Choroid plexus epithelial cell (primary cell): ENCODE measurements at regions not wholly inside any gene's neighbourhood (a gene's known extent, or its start where the extent isn't known, plus 50 kb on each side); places are given as distances from the start of the nearest gene placed in this dataset.

ENCODE experiments used
- DNase-seq: peaks from one replicate; pipeline ENCODE4 v3.0.0-alpha.2; 2010; ENCODE audit warnings: low read depth
- H3K4me3 ChIP-seq: 2 replicates; pipeline ENCODE4 v1.5.1; 2011; ENCODE audit warnings: low read depth, mild to moderate bottlenecking, control low read depth, low read length, moderate library complexity
- TF ChIP-seq, protein P1 (sequence below): conservative IDR thresholded peaks from 2 replicates; pipeline ENCODE4 v1.5.1; 2011; ENCODE audit warnings: low read depth, mild to moderate bottlenecking, control low read depth, inconsistent platforms, low read length, moderate library complexity

DNA sequence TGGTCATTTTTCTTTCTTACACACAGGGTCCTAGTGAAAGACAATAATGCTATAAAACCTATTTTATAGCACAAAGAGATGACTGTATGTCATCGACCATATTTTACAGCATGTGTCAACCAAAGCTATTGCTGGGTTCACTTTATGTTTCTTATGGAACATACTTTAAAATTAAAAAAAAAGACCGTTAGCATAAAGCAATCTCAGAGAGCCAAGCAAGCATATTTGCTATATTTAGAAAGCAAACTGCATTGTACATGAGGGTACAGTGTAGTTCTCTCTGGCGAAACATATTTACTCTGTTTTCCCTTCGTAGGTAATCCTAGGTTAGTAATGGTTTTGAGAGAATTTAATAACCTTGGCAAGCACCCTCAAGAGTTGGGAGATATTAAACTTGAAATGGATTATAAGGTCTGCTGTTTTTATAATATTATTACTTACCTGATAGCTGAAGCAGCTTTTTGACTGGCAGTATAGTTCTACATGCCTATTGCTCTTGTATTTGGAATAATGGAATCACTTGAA is 244.2 kb upstream of the POM121L12 start:
- no peak for DNase-seq
- no peak overlapping the region for H3K4me3 ChIP-seq
- TF ChIP-seq, protein P1, sequence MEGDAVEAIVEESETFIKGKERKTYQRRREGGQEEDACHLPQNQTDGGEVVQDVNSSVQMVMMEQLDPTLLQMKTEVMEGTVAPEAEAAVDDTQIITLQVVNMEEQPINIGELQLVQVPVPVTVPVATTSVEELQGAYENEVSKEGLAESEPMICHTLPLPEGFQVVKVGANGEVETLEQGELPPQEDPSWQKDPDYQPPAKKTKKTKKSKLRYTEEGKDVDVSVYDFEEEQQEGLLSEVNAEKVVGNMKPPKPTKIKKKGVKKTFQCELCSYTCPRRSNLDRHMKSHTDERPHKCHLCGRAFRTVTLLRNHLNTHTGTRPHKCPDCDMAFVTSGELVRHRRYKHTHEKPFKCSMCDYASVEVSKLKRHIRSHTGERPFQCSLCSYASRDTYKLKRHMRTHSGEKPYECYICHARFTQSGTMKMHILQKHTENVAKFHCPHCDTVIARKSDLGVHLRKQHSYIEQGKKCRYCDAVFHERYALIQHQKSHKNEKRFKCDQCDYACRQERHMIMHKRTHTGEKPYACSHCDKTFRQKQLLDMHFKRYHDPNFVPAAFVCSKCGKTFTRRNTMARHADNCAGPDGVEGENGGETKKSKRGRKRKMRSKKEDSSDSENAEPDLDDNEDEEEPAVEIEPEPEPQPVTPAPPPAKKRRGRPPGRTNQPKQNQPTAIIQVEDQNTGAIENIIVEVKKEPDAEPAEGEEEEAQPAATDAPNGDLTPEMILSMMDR = no peak

DNA sequence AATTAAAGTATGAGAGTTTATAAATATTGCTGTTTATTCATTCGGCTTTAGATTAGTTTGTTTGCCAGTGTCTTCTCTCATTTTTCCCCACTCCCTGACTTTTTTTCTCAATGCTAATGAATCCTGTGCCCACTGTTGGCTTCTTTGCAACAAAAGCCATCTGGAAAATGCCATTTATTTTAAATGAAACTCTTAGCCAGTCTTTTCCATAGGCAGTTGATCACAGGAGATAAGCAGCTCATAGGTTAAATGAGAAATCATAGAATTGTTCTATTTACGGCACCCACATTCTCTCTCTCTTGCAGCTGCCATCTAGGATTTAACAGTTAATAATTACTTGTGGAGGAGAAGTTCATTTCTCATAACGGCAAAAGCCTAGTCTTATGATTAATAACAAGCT is 249.3 kb upstream of the POM121L12 start:
- TF ChIP-seq, protein P1 = no peak
- no peak for DNase-seq
- H3K4me3 ChIP-seq = no peak overlapping the region

DNA sequence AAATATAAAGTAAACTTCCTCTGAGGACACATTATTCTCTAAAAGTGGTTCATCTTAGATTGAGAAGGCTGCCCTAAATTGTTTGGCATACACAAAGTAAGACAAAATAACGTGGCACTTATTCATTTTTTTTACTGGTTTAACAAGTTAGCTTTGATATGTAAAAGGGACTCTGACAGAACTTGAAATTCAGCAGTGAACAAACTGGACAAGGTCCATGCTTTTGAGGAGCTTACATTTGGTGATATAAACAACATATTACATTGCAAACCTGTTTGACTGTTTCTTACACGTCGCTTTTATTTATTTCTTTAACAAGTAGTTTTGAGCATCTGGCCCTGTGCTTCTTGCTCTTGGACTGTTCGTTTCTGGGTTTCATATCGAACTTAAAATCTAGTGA is 253.1 kb upstream of the POM121L12 start:
- H3K4me3 ChIP-seq = no peak overlapping the region

DNA sequence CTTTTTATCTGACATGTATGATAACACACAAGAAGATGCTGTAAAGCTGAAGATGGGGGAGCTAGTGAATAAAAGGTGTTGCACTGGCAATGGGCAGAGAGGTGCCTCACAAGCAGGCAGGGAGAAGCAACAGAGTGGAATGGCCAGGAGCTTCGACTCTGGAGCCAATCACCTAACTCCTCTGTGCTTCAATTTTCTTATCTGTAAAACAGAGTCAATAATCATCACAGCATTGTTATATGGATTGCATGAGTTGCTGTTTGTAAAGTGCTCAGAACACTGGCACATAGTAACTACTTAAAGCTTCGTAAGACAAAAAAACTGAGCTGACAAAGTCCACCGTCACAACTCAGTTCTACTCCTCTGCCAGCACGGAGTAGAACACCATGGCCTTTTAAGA is 254.2 kb upstream of the POM121L12 start:
- TF ChIP-seq, protein P1 = no peak
- H3K4me3 ChIP-seq = no peak overlapping the region
- DNase-seq = no peak

More for the DNA sequence above, 253.1 kb upstream of the POM121L12 start:
- TF ChIP-seq, protein P1 = no peak
- no peak for DNase-seq

DNA sequence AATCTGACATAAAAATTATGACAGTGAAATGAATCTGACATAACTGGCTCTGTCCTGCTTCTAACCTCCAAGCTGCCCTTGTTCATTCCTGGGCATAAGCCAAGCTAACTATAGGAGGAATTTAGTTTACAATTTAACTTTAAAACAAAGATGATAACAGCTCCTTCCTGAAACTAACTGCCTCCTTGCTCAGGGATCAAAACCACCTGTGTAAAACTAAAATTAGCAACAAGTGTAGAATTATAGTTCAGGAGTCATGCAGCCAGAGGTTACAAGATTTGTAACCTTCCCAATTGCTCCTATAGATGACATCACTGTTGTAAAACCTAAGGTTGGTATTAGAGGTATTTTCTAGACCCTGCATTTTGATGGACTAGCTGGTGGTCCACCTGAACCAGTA is 256.4 kb upstream of the POM121L12 start:
- H3K4me3 ChIP-seq = no peak overlapping the region
- TF ChIP-seq, protein P1 = no peak
- DNase-seq = no peak

DNA sequence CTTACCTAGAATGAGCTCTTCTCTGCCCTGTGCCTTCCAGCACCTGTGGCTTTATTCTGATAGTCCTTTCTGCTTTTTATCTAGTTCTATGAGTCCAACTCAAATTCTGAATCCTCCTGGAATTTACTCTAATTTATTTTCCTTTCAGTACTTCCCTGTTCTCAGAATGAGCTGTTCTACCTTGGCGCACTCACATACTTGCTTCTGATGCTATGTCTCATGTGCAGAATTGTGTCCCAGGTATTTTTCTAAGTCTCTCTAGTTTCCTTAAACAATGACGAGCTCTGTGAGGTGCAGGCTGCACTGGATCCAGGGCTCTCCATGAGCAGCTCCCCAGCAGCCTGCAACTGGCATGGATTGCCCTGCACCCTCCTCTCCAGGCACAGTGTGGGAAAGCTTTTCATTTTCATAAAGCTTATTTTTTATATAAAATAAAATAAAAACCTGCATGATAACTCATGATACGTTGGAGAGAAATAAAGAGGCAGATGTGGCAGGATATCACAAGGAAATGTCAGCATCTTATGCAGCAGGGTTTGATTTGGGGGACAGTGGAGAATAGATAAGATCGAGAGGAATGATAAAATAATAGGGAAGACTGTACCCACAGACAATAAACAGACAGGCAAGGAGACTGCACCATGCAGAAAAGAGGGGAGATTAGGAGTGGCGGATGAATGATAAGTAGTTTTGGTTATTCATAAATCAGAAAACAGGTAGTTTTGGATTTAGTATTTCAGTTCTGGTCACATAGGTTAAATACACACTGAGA is 258.2 kb upstream of the POM121L12 start:
- TF ChIP-seq, protein P1 = no peak
- H3K4me3 ChIP-seq = no peak overlapping the region
- DNase-seq = no peak

DNA sequence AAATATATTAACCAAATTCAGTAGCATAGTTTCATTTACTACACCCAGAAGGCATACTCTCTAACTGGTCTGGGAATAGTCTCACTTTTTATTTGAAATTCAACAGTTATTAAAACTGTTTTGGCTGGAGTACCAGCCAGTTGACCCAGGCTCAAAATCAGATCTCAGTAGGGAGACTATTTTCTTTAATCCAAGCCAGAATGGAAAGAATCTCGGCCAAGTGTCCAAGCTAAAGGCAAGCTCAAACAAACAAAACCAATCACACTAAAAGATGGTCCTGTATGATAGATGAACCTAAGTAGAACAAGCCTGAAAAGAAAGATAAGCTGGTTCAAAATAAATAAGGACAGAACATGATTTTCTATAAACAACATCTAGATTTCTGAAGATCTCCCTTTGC is 259.6 kb upstream of the POM121L12 start:
- TF ChIP-seq, protein P1 = no peak
- no peak overlapping the region for H3K4me3 ChIP-seq
- DNase-seq = no peak
